H1 (cell line): ENCODE measurements at regions not wholly inside any gene's neighbourhood (a gene's known extent, or its start where the extent isn't known, plus 50 kb on each side); places are given as distances from the start of the nearest gene placed in this dataset.

ENCODE experiments used
- CTCF ChIA-PET: fragments of 300-600 bp; sonication (Branson Sonifier 250); formaldehyde crosslinking; loops from one replicate; lab custom pipeline; 2021; ENCODE audit not compliant: partially characterized antibody; lab: Charles Lee
- POLR2A ChIA-PET: fragments of 300-600 bp; sonication (Branson Sonifier 250); formaldehyde crosslinking; loops from one replicate; lab custom pipeline; 2021; ENCODE audit warnings: inconsistent platforms; ENCODE audit not compliant: partially characterized antibody; lab: Charles Lee
- DNase-seq, 2 experiments: peaks; one replicate each; pipeline versions ENCODE4 v3.0.0 to v3.0.0-alpha.2; 2010 to 2022; ENCODE audit warnings: low spot score in 2 of 2, low read depth in 1 of 2, mixed read lengths in 1 of 2
- FAIRE-seq: peaks from 2 replicates; lab custom pipeline; 2011; peaks lifted over from hg19 to GRCh38; lab: Jason Lieb, UNC
- H2AFZ ChIP-seq: 2 replicates; pipeline ENCODE4 v1.8.1; 2012; ENCODE audit warnings: low read length, inconsistent platforms
- H2AK5ac ChIP-seq: 2 replicates; pipeline ENCODE4 v1.6.1; 2013; ENCODE audit warnings: low read depth, low read length
- H2BK120ac ChIP-seq: replicated peaks from 2 replicates; pipeline ENCODE3; 2013; ENCODE audit warnings: low read depth, low read length, inconsistent platforms
- H2BK12ac ChIP-seq: 2 replicates; pipeline ENCODE4 v1.6.1; 2013; ENCODE audit warnings: low read depth, low read length
- H2BK15ac ChIP-seq: 2 replicates; pipeline ENCODE4 v1.6.1; 2013; ENCODE audit warnings: low read length
- H2BK20ac ChIP-seq: 2 replicates; pipeline ENCODE4 v1.6.1; 2013; ENCODE audit warnings: low read length
- H2BK5ac ChIP-seq: 2 replicates; pipeline ENCODE4 v1.6.1; 2013; ENCODE audit warnings: low read depth, low read length
- H3K14ac ChIP-seq: 2 replicates; pipeline ENCODE4 v1.6.1; 2013; ENCODE audit warnings: inconsistent platforms; ENCODE audit not compliant: insufficient read length
- H3K18ac ChIP-seq: 2 replicates; pipeline ENCODE4 v1.6.1; 2013; ENCODE audit warnings: low read length; ENCODE audit errors: extremely low read depth
- H3K23ac ChIP-seq: 2 replicates; pipeline ENCODE4 v1.6.1; 2013; ENCODE audit warnings: inconsistent platforms; ENCODE audit not compliant: insufficient read length
- H3K23me2 ChIP-seq: 2 replicates; pipeline ENCODE4 v1.6.1; 2013; ENCODE audit warnings: low read depth, low read length
- H3K27ac ChIP-seq: 2 replicates; pipeline ENCODE4 v1.6.1; 2011; ENCODE audit warnings: low read depth, low read length, inconsistent platforms
- H3K27me3 ChIP-seq, 4 experiments: replicated peaks in 1 of 4; 1 replicate in 1 of 4; 2 replicates in 3 of 4; pipeline versions ENCODE4 v1.6.1 to v1.8.1; 2011 to 2013; ENCODE audit warnings: low read length in 3 of 4, mild to moderate bottlenecking in 3 of 4, inconsistent platforms in 2 of 4, mixed read lengths in 2 of 4, moderate library complexity in 1 of 4; ENCODE audit not compliant: control insufficient read depth in 3 of 4, insufficient read depth in 3 of 4; ENCODE audit errors: extremely low read depth in 1 of 4
- H3K36me3 ChIP-seq, 4 experiments: 2 replicates each; pipeline versions ENCODE4 v1.6.1 to v1.8.1; 2011 to 2013; ENCODE audit warnings: mild to moderate bottlenecking in 4 of 4, low read length in 3 of 4, moderate library complexity in 2 of 4, control low read depth in 1 of 4, inconsistent platforms in 1 of 4; ENCODE audit not compliant: insufficient read depth in 4 of 4, control insufficient read depth in 2 of 4
- H3K4ac ChIP-seq: replicated peaks from 2 replicates; pipeline ENCODE3; 2013; ENCODE audit warnings: low read length, low read depth, mixed read lengths, inconsistent platforms; ENCODE audit not compliant: insufficient read length
- H3K4me1 ChIP-seq, 4 experiments: replicated peaks in 1 of 4; 1 replicate in 1 of 4; 2 replicates in 3 of 4; pipeline versions ENCODE4 v1.6.1 to v1.8.1; 2011 to 2013; ENCODE audit warnings: low read length in 3 of 4, inconsistent platforms in 2 of 4, mixed read lengths in 1 of 4; ENCODE audit not compliant: insufficient read depth in 4 of 4, control insufficient read depth in 3 of 4
- H3K4me2 ChIP-seq, 2 experiments: 2 replicates each; pipeline versions ENCODE4 v1.6.1 to v1.8.1; 2011 to 2013; ENCODE audit warnings: low read depth in 2 of 2, low read length in 2 of 2, control low read depth in 1 of 2, inconsistent platforms in 1 of 2, mild to moderate bottlenecking in 1 of 2; ENCODE audit not compliant: insufficient read depth in 1 of 2
- H3K4me3 ChIP-seq, 4 experiments: fragments of 200-600, 300-600 bp in 1 of 4; sonication (generic), shearing (Covaris generic), sonication (Bioruptor Twin) in 1 of 4; 2 replicates each; pipeline versions ENCODE4 v1.5.1 to v1.8.1; 2011 to 2016; ENCODE audit warnings: low read length in 4 of 4, low read depth in 3 of 4, control low read depth in 2 of 4, inconsistent platforms in 2 of 4, mild to moderate bottlenecking in 2 of 4, mixed read lengths in 1 of 4, moderate library complexity in 1 of 4; ENCODE audit not compliant: insufficient read depth in 2 of 4; ENCODE audit errors: extremely low read depth in 1 of 4
- H3K56ac ChIP-seq: replicated peaks from 2 replicates; pipeline ENCODE3; 2013; ENCODE audit warnings: low read depth, mild to moderate bottlenecking, mixed read lengths, low read length, inconsistent platforms; ENCODE audit not compliant: insufficient read length
- H3K79me1 ChIP-seq: 2 replicates; pipeline ENCODE4 v1.6.1; 2013; ENCODE audit warnings: low read depth, low read length, control low read depth
- H3K79me2 ChIP-seq, 2 experiments: 2 replicates each; pipeline versions ENCODE4 v1.6.1 to v1.8.1; 2012 to 2013; ENCODE audit warnings: low read length in 2 of 2, mild to moderate bottlenecking in 2 of 2, inconsistent platforms in 1 of 2; ENCODE audit not compliant: insufficient read depth in 2 of 2, control insufficient read depth in 1 of 2
- H3K9ac ChIP-seq, 4 experiments: replicated peaks in 1 of 4; 1 replicate in 1 of 4; 2 replicates in 3 of 4; pipeline versions ENCODE4 v1.6.1 to v1.8.1; 2011 to 2013; ENCODE audit warnings: low read depth in 3 of 4, low read length in 3 of 4, control low read depth in 2 of 4, mild to moderate bottlenecking in 2 of 4, moderate library complexity in 2 of 4, inconsistent platforms in 1 of 4; ENCODE audit errors: extremely low read depth in 1 of 4
- H3K9me3 ChIP-seq, 2 experiments: 2 replicates each; pipeline versions ENCODE4 v1.6.1 to v1.8.1; 2012 to 2013; ENCODE audit warnings: mild to moderate bottlenecking in 2 of 2, moderate library complexity in 2 of 2, control low read depth in 1 of 2, inconsistent platforms in 1 of 2, low read depth in 1 of 2, low read length in 1 of 2, mixed read lengths in 1 of 2; ENCODE audit not compliant: insufficient read depth in 2 of 2
- H4K20me1 ChIP-seq, 2 experiments: replicated peaks in 1 of 2; 2 replicates each; pipeline versions ENCODE3 to v1.8.1; 2011 to 2013; ENCODE audit warnings: inconsistent platforms in 2 of 2, low read length in 2 of 2, mild to moderate bottlenecking in 1 of 2; ENCODE audit not compliant: insufficient read depth in 2 of 2, control insufficient read depth in 1 of 2
- H4K5ac ChIP-seq: 2 replicates; pipeline ENCODE4 v1.6.1; 2013; ENCODE audit warnings: low read length, low read depth, mixed read lengths, inconsistent platforms; ENCODE audit not compliant: insufficient read length
- H4K8ac ChIP-seq: 2 replicates; pipeline ENCODE4 v1.8.0; 2013; ENCODE audit warnings: mild to moderate bottlenecking, moderate library complexity, low read length, inconsistent platforms; ENCODE audit not compliant: insufficient read depth; ENCODE audit errors: extremely low read depth
- H4K91ac ChIP-seq: replicated peaks from 2 replicates; pipeline ENCODE3; 2013; ENCODE audit warnings: low read length, mixed read lengths, inconsistent platforms; ENCODE audit not compliant: insufficient read length
- RAD21 ChIP-seq, 2 experiments: IDR thresholded peaks in 1 of 2; conservative IDR thresholded peaks in 1 of 2; 2 replicates each; pipeline ENCODE4 v1.6.1; 2011; ENCODE audit warnings: low read depth in 2 of 2, low read length in 2 of 2, improper control_type of control experiment in 1 of 2, inconsistent platforms in 1 of 2, mild to moderate bottlenecking in 1 of 2, moderate library complexity in 1 of 2
- TAF7 ChIP-seq: optimal IDR thresholded peaks from 2 replicates; pipeline ENCODE3; 2011; ENCODE audit warnings: low read depth, mild to moderate bottlenecking, inconsistent platforms, low read length, moderate library complexity, borderline replicate concordance
- WGBS, 2 experiments: shearing (Covaris generic) in 1 of 2; methylation state at CpG; one replicate each; pipeline versions ENCODE4 v1.1.6 to v1.1.7; 2013 to 2015; ENCODE audit warnings: low lambda C conversion rate in 2 of 2, mixed read lengths in 2 of 2, inconsistent platforms in 1 of 2, low coverage in 1 of 2, missing lambda C conversion rate in 1 of 2; ENCODE audit not compliant: insufficient replicate concordance in 2 of 2, insufficient coverage in 1 of 2, insufficient read length in 1 of 2; ENCODE audit errors: extremely low coverage in 1 of 2, missing lambda C conversion rate in 1 of 2; 5-methylcytosine and 5-hydroxymethylcytosine counted together
- TF ChIP-seq, protein P1 (sequence below), 3 experiments: IDR thresholded peaks; 1 replicate in 2 of 3; 2 replicates in 1 of 3; pipeline versions ENCODE4 v1.5.1 to v1.6.1; 2011; ENCODE audit warnings: low read length in 3 of 3, mild to moderate bottlenecking in 3 of 3, inconsistent platforms in 2 of 3, low read depth in 1 of 3, moderate library complexity in 1 of 3; ENCODE audit not compliant: insufficient read depth in 1 of 3; ENCODE audit errors: control extremely low read depth in 1 of 3

DNA sequence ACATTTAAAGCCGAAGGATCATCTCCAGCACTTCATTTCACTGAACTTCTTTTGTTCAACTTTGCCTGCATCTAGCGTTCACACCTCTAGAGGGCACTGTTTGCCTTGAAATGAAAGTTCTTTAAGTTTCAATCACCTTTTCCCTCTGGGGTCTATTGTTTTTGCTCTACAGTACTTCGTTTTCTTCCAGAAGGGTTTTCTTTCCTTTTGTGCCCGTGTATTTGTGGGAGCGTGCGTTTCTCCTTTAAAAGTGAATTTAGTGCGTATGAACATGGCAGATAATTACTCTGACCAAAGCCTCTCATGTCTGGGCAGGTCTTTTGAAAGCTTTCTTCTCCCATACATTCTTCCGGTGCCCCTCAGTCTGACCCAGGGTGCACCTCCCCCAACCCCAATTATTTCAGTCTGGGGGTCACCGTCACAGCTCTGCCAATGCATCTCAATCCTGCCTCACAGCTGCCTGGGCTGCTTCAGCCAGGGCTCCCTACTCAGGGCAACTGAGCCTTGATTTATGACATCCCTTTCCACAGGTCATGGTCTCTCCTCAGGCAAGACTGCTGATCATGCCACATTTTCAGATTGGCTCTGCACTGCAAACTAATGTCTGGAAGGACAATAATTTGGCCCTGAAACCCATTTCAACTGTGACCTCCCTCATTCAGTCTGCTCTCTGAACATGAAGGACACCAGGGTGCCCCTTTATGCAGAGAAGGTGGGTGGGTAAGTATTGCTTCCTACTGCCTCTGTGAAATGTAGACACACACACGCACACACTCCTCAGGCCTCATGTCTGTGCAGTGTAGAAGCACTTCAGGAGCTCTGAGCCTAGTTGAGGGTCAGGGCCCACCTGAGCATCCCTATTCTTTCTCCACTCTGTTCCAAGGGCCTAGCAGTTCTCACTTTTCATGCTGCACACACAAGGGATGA lies 88.6 kb downstream of the NUF2 start:
- peak; percentile 65 to 83 for DNase-seq
- Histone ChIP-seq H2BK15ac (0 out of 2 replicates have a peak overlapping the region, but pooled peaks have one; percentile 3), H3K14ac (no peak overlapping the region), H4K91ac (peak overlapping the region; percentile 23), H3K9ac (no peak overlapping the region), H4K5ac (no peak overlapping the region), H3K79me2 (no peaks in the 10 kb centered on the region), H3K4me3 (peak overlapping the region in 1 of 4 experiments; percentile 39; a peak in 1 of 8 replicates), H4K8ac (no peak overlapping the region), H3K56ac (no peak overlapping the region), H2AFZ (peak overlapping the region; percentile 96), H3K4me2 (peak overlapping the region in 1 of 2 experiments; percentile 44; a peak in 2 of 4 replicates), H3K9me3 (no peaks in the 10 kb centered on the region), H2BK12ac (peak overlapping the region; percentile 60; the same call in 1 of the 2 replicates), H3K79me1 (no peaks in the 10 kb centered on the region), H2BK20ac (peak overlapping the region; percentile 53; the same call in 1 of the 2 replicates), H3K27me3 (no peaks in the 10 kb centered on the region), H3K23me2 (no peaks in the 10 kb centered on the region), H3K18ac (0 out of 2 replicates have a peak overlapping the region, but pooled peaks have one; percentile 10), H2BK120ac (no peak overlapping the region), H3K23ac (no peak overlapping the region), H3K4ac (no peak overlapping the region), H3K4me1 (peaks cover 2 to 11% (median 6%) of the 10 kb centered on the region in 4 experiments; a peak in 4 of 7 replicates), H3K36me3 (no peaks in the 10 kb centered on the region), H2AK5ac (no peak overlapping the region), H3K27ac (no peak overlapping the region), H4K20me1 (no peaks in the 10 kb centered on the region), H2BK5ac (peak overlapping the region; percentile 8; the same call in 1 of the 2 replicates)
- POLR2A ChIA-PET = no interaction called here
- CTCF ChIA-PET = interaction anchor here (0.6 to 3.8 kb wide), 18 partner anchors 11 to 1663 kb away, joined by 3 to 15 read pairs (median 3); no protein-coding TSS in a partner anchor
- TF ChIP-seq, protein P1, sequence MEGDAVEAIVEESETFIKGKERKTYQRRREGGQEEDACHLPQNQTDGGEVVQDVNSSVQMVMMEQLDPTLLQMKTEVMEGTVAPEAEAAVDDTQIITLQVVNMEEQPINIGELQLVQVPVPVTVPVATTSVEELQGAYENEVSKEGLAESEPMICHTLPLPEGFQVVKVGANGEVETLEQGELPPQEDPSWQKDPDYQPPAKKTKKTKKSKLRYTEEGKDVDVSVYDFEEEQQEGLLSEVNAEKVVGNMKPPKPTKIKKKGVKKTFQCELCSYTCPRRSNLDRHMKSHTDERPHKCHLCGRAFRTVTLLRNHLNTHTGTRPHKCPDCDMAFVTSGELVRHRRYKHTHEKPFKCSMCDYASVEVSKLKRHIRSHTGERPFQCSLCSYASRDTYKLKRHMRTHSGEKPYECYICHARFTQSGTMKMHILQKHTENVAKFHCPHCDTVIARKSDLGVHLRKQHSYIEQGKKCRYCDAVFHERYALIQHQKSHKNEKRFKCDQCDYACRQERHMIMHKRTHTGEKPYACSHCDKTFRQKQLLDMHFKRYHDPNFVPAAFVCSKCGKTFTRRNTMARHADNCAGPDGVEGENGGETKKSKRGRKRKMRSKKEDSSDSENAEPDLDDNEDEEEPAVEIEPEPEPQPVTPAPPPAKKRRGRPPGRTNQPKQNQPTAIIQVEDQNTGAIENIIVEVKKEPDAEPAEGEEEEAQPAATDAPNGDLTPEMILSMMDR (IDR thresholded peaks at IDR 0.05; ENCODE audit: control extremely low read depth in 1 of 3, insufficient read depth in 1 of 3, low read depth in 1 of 3, low read length in 3 of 3) = peak in 2 of 3 experiments; percentile 63 to 84; a peak in 3 of 4 replicates
- TF ChIP-seq RAD21 (IDR thresholded peaks at IDR 0.05 in 1 of 2, conservative IDR thresholded peaks at IDR 0.05 in 1 of 2; ENCODE audit: low read depth in 2 of 2, low read length in 2 of 2) (peak; percentile 89 to 91), TAF7 (no peak)
- FAIRE-seq = peak; percentile 99
- 27% methylated on average over 10 of the region's 10 CpGs; no CpG with 5 or more reads in 1 of the 2 experiments for WGBS, 2 experiments
